Hematopoietic multipotent progenitor cell treated with erythropoietin and hydrocortisone succinate and interleukin-3 and kit ligand, for 8 days (in vitro differentiated cells): ENCODE measurements at regions not wholly inside any gene's neighbourhood (a gene's known extent, or its start where the extent isn't known, plus 50 kb on each side); places are given as distances from the start of the nearest gene placed in this dataset.

Experiments used
- DNase-seq: peaks from one replicate; pipeline ENCODE4 v3.0.0-alpha.2; 2015

DNA sequence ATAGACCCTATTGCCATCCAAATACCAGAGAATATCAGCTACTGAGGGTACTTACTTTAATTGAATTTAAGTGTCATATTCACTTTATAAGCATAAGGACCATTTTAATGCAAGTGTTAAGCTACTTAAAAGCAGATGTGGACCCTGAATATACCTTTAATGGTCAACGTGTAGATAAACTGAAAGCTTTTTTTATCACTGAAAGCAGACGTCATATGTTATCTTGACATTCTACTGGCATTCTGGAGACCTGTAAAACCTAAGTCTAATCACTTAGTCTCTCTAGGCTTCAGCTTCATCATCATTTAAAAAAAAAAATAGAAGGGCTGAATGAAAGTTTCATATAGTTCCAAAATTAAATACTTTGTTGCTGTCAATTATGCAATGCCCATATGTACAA, 116.5 kb downstream of the ELAPOR2 start:
- DNase-seq: no peak

GRCh38 chr7:86942081-86942480, 117.4 kb downstream of the ELAPOR2 start:
- DNase-seq: no peak

DNA sequence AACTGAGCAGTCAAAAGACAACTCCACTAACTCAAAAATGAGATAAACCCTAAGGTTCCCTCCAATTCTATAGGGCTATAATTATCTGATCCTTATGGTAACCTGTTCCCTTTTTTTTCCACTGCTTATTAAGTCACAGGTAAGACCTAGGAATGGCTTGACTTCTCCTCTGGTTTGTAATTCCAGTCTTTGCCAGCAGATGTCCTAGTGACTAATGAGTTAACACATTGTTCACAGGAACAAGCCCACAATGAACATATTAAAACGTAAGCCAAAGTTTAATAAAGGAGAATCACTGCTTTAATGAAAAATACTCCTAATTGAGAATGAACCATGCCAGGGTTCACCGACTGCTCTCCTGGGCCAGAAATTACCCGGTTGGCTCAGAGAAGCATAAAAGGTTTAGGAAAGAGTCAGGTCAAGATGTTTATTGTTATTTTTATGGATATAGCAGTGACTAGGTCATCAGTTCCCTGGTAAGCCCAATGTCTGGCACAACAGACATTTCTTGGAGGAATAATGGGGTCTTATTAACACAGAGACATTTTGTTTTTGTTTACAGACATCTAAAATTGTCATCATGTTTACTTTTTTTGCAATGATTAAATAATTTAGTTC, 120.1 kb downstream of the ELAPOR2 start:
- peak; percentile 75 for DNase-seq

GRCh38 chr7:86937363-86937878, 122.0 kb downstream of the ELAPOR2 start:
- no peak for DNase-seq

DNA sequence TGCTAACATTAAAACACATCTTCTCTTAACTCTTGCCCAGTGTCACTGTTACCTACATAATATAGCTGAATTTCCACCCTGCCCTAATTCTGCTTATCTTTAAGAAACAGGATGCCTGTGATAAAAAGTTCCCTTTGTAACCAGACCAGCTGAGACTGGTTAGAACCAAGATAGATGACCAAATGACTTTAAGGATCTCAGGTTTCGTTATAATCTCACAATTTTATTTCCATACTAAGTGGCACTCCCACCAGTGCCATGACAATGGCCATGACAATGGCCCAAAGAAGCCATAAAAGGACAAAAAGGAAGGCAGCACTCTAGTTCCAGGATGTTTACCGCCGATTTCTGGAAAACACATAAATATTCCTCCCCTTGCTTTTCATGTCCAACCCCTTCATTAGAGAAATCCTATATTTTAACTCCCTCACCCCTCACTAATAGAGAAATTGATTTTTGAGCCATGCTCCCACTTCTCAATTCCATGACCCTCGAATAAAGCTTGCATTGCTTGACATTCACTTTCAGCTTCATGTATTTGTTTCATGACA, 126.1 kb downstream of the ELAPOR2 start:
- DNase-seq: peak; percentile 58

GRCh38 chr7:86932038-86932512, 127.4 kb downstream of the ELAPOR2 start:
- no peak for DNase-seq

DNA sequence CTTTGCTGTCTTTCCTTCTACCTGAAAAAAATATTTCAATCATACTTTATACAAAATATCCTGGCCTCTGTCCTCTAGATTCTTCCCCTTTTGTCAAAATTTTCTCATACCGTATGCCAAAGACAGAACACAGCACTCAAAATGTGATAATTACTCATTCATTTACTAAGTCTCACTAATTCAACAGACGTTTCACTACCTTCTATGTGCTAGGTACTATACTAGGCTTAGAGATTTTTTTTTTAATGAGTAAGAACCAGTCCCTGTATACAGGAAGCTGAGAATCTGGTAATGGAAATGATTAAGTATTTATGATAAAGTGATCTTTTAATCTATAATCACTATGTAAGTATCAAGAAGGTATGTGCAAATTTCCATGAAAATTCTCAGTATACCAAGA, 128.0 kb downstream of the ELAPOR2 start:
- no peak for DNase-seq

DNA sequence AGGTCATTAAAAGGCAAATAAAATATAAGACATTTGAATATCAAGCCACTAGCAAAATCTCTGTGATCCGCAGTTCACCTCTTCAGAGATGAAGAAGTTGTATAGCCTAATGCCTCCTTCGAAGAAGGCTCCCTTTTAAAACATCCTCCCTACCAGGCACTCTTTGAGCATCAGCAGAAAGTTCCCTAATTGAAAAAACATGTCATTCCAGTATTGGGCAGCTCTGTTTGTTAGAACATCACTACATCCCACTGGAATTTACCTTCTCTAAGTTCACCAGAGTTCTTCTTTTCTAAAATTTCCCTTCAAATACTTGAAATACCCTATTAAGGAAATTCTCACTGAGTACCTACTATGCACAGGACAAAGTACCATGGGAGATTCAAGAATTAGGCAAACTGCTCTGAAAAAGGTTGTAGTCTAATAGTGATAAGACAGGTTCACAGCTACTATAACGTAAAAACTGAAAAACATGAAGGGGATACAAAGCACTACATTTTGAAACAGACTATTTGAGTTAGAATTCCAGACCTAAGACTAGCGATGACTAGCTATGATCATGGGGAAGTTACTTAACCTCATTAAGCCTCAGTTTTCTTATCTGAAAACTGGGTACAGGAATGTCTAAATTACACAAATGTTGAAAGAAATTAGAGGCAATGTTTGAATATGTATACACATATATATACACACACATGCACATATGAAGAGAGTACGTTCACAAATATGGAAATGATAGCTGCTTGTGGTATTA, 128.7 kb downstream of the ELAPOR2 start:
- no peak for DNase-seq

GRCh38 chr7:86929293-86930109, 130.0 kb downstream of the ELAPOR2 start:
- no peak for DNase-seq

GRCh38 chr7:86928308-86928707, 131.1 kb downstream of the ELAPOR2 start:
- no peak for DNase-seq

GRCh38 chr7:86926732-86927131, 132.7 kb downstream of the ELAPOR2 start:
- peak; percentile 64 for DNase-seq

GRCh38 chr7:86925221-86925620, 134.2 kb downstream of the ELAPOR2 start:
- peak; percentile 8 for DNase-seq

DNA sequence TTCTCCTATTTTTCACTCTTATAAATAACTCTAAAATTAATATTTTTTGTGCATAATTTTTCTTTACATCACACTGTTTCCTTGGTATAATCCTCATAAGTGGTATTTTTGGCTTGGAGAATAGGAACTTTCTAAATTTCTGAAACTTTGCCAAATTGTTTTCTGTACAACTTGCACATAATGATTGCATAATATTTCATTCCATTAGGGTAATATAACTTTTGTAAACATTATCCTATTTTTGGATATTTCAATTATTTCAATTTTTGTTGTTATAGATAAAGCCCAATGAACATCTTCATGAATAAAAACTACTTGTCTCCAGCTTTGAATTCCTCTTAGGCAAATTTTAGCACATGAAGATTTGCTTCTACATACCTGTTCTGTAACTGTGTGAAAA, 135.9 kb downstream of the ELAPOR2 start:
- DNase-seq: no peak

GRCh38 chr7:86920154-86920553, 139.3 kb downstream of the ELAPOR2 start:
- no peak for DNase-seq

DNA sequence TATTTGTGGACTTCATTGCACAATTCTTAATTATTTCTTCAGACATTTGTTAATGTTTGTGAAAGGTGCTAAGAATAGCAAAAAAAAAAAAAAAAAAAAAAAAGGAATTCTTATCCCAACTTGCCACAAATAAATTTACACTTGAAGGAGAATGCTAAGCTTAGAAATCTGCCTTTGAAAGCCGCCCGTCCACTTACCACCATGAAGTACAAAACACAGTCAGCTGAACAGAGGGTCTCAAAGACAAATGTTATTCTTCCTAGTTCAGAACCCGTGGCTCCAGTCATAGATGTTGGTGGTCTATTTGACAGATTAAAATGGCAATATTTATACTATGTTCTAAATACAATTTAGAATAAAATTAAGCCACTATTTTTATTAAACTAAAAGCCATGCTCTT, 141.2 kb downstream of the ELAPOR2 start:
- DNase-seq: no peak

DNA sequence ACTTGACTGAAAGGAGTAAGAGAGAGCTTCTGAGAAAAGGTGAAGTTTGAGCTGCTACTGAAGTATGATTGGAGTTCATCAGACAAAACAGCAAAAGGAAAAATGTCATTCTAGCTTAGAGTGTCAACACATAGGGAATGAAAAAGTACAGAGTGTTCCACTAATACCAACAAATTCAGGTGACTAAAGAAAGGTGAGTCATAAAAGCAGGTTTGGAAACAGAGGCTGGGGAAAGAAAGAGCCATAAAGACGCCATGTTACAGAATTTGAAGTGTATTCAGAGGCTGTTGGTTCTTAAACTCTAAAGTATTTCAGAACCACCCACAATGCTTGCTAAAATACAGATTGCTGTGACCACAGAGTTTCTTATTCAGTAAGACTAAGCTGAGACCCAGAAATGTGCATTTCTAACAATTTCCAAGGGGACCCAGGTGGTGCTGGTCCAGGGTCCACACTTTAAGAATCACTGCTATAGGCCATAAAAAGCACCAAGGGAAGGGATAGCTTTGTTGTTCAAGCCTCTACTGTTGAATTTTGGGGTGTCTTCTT, 143.1 kb downstream of the ELAPOR2 start:
- no peak for DNase-seq

GRCh38 chr7:86914551-86914950, 144.9 kb downstream of the ELAPOR2 start:
- DNase-seq: peak; percentile 24
